H1 (cell line): ENCODE measurements at regions not wholly inside any gene's neighbourhood (a gene's known extent, or its start where the extent isn't known, plus 50 kb on each side); places are given as distances from the start of the nearest gene placed in this dataset.

ENCODE experiments used
- CTCF ChIP-seq, 3 experiments: IDR thresholded peaks; 1 replicate in 2 of 3; 2 replicates in 1 of 3; pipeline versions ENCODE4 v1.5.1 to v1.6.1; 2011; ENCODE audit warnings: low read length in 3 of 3, mild to moderate bottlenecking in 3 of 3, inconsistent platforms in 2 of 3, low read depth in 1 of 3, moderate library complexity in 1 of 3; ENCODE audit not compliant: insufficient read depth in 1 of 3; ENCODE audit errors: control extremely low read depth in 1 of 3
- POLR2A ChIP-seq, 2 experiments: IDR thresholded peaks; 1 replicate in 1 of 2; 2 replicates in 1 of 2; pipeline ENCODE4 v1.6.1; 2011; ENCODE audit warnings: low read depth in 2 of 2, low read length in 2 of 2, mild to moderate bottlenecking in 2 of 2; ENCODE audit errors: control extremely low read depth in 1 of 2
- SUZ12 ChIP-seq: fragments of 200-600 bp; sonication (generic); IDR thresholded peaks from 2 replicates; pipeline ENCODE4 v1.6.1; 2012; ENCODE audit warnings: mild to moderate bottlenecking, inconsistent platforms, low read length, moderate library complexity, mixed read lengths
- TAF7 ChIP-seq: optimal IDR thresholded peaks from 2 replicates; pipeline ENCODE3; 2011; ENCODE audit warnings: low read depth, mild to moderate bottlenecking, inconsistent platforms, low read length, moderate library complexity, borderline replicate concordance

- TF ChIP-seq CTCF (IDR thresholded peaks at IDR 0.05; ENCODE audit: control extremely low read depth in 1 of 3, insufficient read depth in 1 of 3, low read depth in 1 of 3, low read length in 3 of 3): no peak
- no peak for TF ChIP-seq SUZ12
- TF ChIP-seq TAF7: no peak
- no peak for TF ChIP-seq POLR2A (IDR thresholded peaks at IDR 0.05; ENCODE audit: control extremely low read depth in 1 of 2, low read depth in 2 of 2, low read length in 2 of 2)
Measured at GRCh38 chr13:80870186-80870585, 529.3 kb upstream of the SPRY2 start.
